GM23338 (cell line): ENCODE measurements at regions not wholly inside any gene's neighbourhood (a gene's known extent, or its start where the extent isn't known, plus 50 kb on each side); places are given as distances from the start of the nearest gene placed in this dataset.

Source experiments
- ATAC-seq: fragments of 200-7000 bp; cut with Tn5 transposase; 3 replicates; pipeline ENCODE4 v1.9.1; 2020
- DNase-seq: peaks from one replicate; pipeline ENCODE4 v3.0.0-alpha.2; 2015; ENCODE audit warnings: low spot score
- H2AFZ ChIP-seq: fragments of 200-600 bp; sonication (generic); 2 replicates; pipeline ENCODE4 v1.8.0; 2016; ENCODE audit warnings: antibody characterized with exemption, mild to moderate bottlenecking, moderate library complexity
- H3F3A ChIP-seq: fragments of 200-600 bp; sonication (generic); replicated peaks from 2 replicates; pipeline ENCODE4 v1.8.0; 2017; ENCODE audit warnings: antibody characterized with exemption, mixed run types, low read depth
- H3K27ac ChIP-seq: fragments of 200-600 bp; sonication (generic); 2 replicates; pipeline ENCODE4 v1.6.1; 2016; ENCODE audit warnings: low read depth
- H3K27me3 ChIP-seq: fragments of 200-600 bp; sonication (generic); 2 replicates; pipeline ENCODE4 v1.8.0; 2016; ENCODE audit warnings: mild to moderate bottlenecking, mixed run types, moderate library complexity; ENCODE audit not compliant: insufficient read depth
- H3K36me3 ChIP-seq: fragments of 200-600 bp; sonication (generic); 2 replicates; pipeline ENCODE4 v1.8.0; 2016; ENCODE audit warnings: mild to moderate bottlenecking; ENCODE audit not compliant: insufficient read depth
- H3K4me1 ChIP-seq: fragments of 200-600 bp; sonication (generic); 2 replicates; pipeline ENCODE4 v1.8.0; 2016; ENCODE audit warnings: mild to moderate bottlenecking, moderate library complexity; ENCODE audit not compliant: insufficient read depth
- H3K4me2 ChIP-seq: fragments of 200-600 bp; sonication (generic); 2 replicates; pipeline ENCODE4 v1.7.1; 2017; ENCODE audit warnings: mixed run types
- H3K4me3 ChIP-seq: fragments of 200-600 bp; sonication (generic); 2 replicates; pipeline ENCODE4 v1.6.1; 2016; ENCODE audit warnings: mixed run types
- H3K79me2 ChIP-seq: fragments of 200-600 bp; sonication (generic); replicated peaks from 2 replicates; pipeline ENCODE4 v1.8.0; 2017; ENCODE audit warnings: mild to moderate bottlenecking; ENCODE audit not compliant: insufficient read depth
- H3K9me2 ChIP-seq: fragments of 200-600 bp; sonication (generic); 2 replicates; pipeline ENCODE4 v1.8.0; 2017; ENCODE audit not compliant: insufficient read depth
- H4K20me1 ChIP-seq: fragments of 200-600 bp; sonication (generic); replicated peaks from 2 replicates; pipeline ENCODE4 v1.8.0; 2017; ENCODE audit warnings: mild to moderate bottlenecking; ENCODE audit not compliant: insufficient read depth
- H3K27ac Mint-ChIP-seq: 2 replicates; pipeline ENCODE4 v1.8.0; 2020; ENCODE audit warnings: inconsistent platforms, mild to moderate bottlenecking, moderate library complexity, mixed read lengths
- H3K27me3 Mint-ChIP-seq: 3 replicates; pipeline ENCODE4 v1.8.0; 2022; ENCODE audit warnings: low read depth, mild to moderate bottlenecking, moderate library complexity, mixed read lengths, inconsistent platforms; ENCODE audit not compliant: insufficient read depth, poor library complexity
- H3K36me3 Mint-ChIP-seq: 3 replicates; pipeline ENCODE4 v1.8.0; 2021; ENCODE audit warnings: low read depth, mild to moderate bottlenecking, inconsistent platforms, moderate library complexity, mixed read lengths
- H3K4me1 Mint-ChIP-seq: 3 replicates; pipeline ENCODE4 v1.8.0; 2020; ENCODE audit warnings: mild to moderate bottlenecking, inconsistent platforms, mixed read lengths
- H3K4me3 Mint-ChIP-seq: 3 replicates; pipeline ENCODE4 v1.8.0; 2021; ENCODE audit warnings: moderate library complexity, mild to moderate bottlenecking, inconsistent platforms, mixed read lengths
- H3K9me3 Mint-ChIP-seq: 3 replicates; pipeline ENCODE4 v1.8.0; 2020; ENCODE audit warnings: moderate library complexity, mild to moderate bottlenecking, inconsistent platforms, mixed read lengths
- CREB1 ChIP-seq: fragments of 250-450 bp; sonication (Bioruptor Pico); IDR thresholded peaks from 2 replicates; pipeline ENCODE4 v1.5.0; 2020; ENCODE audit warnings: low read depth, mild to moderate bottlenecking, moderate library complexity
- EZH2 ChIP-seq: fragments of 200-600 bp; sonication (generic); IDR thresholded peaks from one replicate; pipeline ENCODE4 v1.8.0; 2017; ENCODE audit warnings: antibody characterized with exemption, mild to moderate bottlenecking, low read depth; ENCODE audit not compliant: unreplicated experiment
- EZH2phosphoT487 ChIP-seq: fragments of 200-600 bp; sonication (generic); IDR thresholded peaks from one replicate; pipeline ENCODE4 v1.8.1; 2018; ENCODE audit warnings: antibody characterized with exemption; ENCODE audit not compliant: unreplicated experiment
- JUNB ChIP-seq: IDR thresholded peaks from one replicate; pipeline ENCODE4 v1.6.1; 2016; ENCODE audit warnings: antibody characterized with exemption; ENCODE audit not compliant: unreplicated experiment
- NANOG ChIP-seq: IDR thresholded peaks from 2 replicates; pipeline ENCODE4 v1.6.1; 2016; ENCODE audit warnings: antibody characterized with exemption, borderline replicate concordance
- POLR2AphosphoS5 ChIP-seq: IDR thresholded peaks from 2 replicates; pipeline ENCODE4 v1.6.1; 2016; ENCODE audit warnings: antibody characterized with exemption, low read depth
- REST ChIP-seq: IDR thresholded peaks from one replicate; pipeline ENCODE4 v1.6.1; 2018; ENCODE audit warnings: antibody characterized with exemption; ENCODE audit not compliant: unreplicated experiment
- STAT1 ChIP-seq: IDR thresholded peaks from one replicate; pipeline ENCODE4 v1.6.1; 2016; ENCODE audit warnings: antibody characterized with exemption; ENCODE audit not compliant: unreplicated experiment
- ZNF114 ChIP-seq: fragments of 250-450 bp; sonication (Bioruptor Pico); IDR thresholded peaks from 2 replicates; pipeline ENCODE4 v1.5.0; 2020; ENCODE audit warnings: mild to moderate bottlenecking, moderate library complexity
- ZNF331 ChIP-seq: fragments of 250-450 bp; sonication (Bioruptor Pico); IDR thresholded peaks from 2 replicates; pipeline ENCODE4 v1.5.0; 2020; ENCODE audit warnings: low read depth, mild to moderate bottlenecking, moderate library complexity
- ZNF462 ChIP-seq: fragments of 250-450 bp; sonication (Bioruptor Pico); IDR thresholded peaks from 2 replicates; pipeline ENCODE4 v1.5.0; 2020; ENCODE audit warnings: mild to moderate bottlenecking, moderate library complexity
- TF ChIP-seq, protein P1 (sequence below), 2 experiments: fragments of 200-600 bp in 1 of 2; sonication (generic) in 1 of 2; conservative IDR thresholded peaks; 2 replicates each; pipeline versions ENCODE4 v1.5.1 to v1.6.1; 2016 to 2017; ENCODE audit warnings: antibody characterized with exemption in 2 of 2, low read depth in 2 of 2, mild to moderate bottlenecking in 2 of 2, moderate library complexity in 1 of 2
- TF ChIP-seq, protein P2 (sequence below): IDR thresholded peaks from 2 replicates; pipeline ENCODE4 v1.6.1; 2016; ENCODE audit warnings: antibody characterized with exemption

- no peak for ATAC-seq
- Histone ChIP-seq H3K36me3 (no peaks in the 10 kb centered on the region), H4K20me1 (no peaks in the 10 kb centered on the region), H2AFZ (no peak overlapping the region), H3K27ac (no peak overlapping the region), H3K4me2 (no peak overlapping the region), H3K4me3 (no peak overlapping the region), H3K9me2 (no peaks in the 10 kb centered on the region), H3K4me1 (no peaks in the 10 kb centered on the region), H3F3A (no peaks in the 10 kb centered on the region), H3K27me3 (no peaks in the 10 kb centered on the region), H3K79me2 (no peaks in the 10 kb centered on the region)
- no peaks in the 10 kb centered on the region; the same call in 1 of the 3 replicates for H3K9me3 Mint-ChIP-seq
- H3K4me1 Mint-ChIP-seq: peaks cover 28% of the 10 kb centered on the region
- DNase-seq: no peak
- no peak overlapping the region for H3K27ac Mint-ChIP-seq
- no peak for TF ChIP-seq STAT1
- no peak for TF ChIP-seq POLR2AphosphoS5
- TF ChIP-seq ZNF331 (CRISPR knock-in tag): no peak
- TF ChIP-seq JUNB: no peak
- TF ChIP-seq, protein P1, sequence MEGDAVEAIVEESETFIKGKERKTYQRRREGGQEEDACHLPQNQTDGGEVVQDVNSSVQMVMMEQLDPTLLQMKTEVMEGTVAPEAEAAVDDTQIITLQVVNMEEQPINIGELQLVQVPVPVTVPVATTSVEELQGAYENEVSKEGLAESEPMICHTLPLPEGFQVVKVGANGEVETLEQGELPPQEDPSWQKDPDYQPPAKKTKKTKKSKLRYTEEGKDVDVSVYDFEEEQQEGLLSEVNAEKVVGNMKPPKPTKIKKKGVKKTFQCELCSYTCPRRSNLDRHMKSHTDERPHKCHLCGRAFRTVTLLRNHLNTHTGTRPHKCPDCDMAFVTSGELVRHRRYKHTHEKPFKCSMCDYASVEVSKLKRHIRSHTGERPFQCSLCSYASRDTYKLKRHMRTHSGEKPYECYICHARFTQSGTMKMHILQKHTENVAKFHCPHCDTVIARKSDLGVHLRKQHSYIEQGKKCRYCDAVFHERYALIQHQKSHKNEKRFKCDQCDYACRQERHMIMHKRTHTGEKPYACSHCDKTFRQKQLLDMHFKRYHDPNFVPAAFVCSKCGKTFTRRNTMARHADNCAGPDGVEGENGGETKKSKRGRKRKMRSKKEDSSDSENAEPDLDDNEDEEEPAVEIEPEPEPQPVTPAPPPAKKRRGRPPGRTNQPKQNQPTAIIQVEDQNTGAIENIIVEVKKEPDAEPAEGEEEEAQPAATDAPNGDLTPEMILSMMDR (conservative IDR thresholded peaks at IDR 0.05; ENCODE audit: low read depth in 2 of 2): no peak
- no peak for TF ChIP-seq EZH2phosphoT487
- no peak for TF ChIP-seq ZNF462 (CRISPR knock-in tag)
- no peak for TF ChIP-seq NANOG
- no peak for TF ChIP-seq REST
- TF ChIP-seq, protein P2, sequence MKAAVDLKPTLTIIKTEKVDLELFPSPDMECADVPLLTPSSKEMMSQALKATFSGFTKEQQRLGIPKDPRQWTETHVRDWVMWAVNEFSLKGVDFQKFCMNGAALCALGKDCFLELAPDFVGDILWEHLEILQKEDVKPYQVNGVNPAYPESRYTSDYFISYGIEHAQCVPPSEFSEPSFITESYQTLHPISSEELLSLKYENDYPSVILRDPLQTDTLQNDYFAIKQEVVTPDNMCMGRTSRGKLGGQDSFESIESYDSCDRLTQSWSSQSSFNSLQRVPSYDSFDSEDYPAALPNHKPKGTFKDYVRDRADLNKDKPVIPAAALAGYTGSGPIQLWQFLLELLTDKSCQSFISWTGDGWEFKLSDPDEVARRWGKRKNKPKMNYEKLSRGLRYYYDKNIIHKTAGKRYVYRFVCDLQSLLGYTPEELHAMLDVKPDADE: no peak
- TF ChIP-seq EZH2: no peak
- TF ChIP-seq CREB1: no peak
- TF ChIP-seq ZNF114 (CRISPR knock-in tag): no peak
- no peaks in the 10 kb centered on the region for H3K36me3 Mint-ChIP-seq
- H3K4me3 Mint-ChIP-seq: no peak overlapping the region
- H3K27me3 Mint-ChIP-seq: no peaks in the 10 kb centered on the region
These were observed 213.7 kb downstream of the MATN1 start for GRCh38 chr1:30509670-30510069.
